PFSK-1 (cell line): ENCODE measurements at regions not wholly inside any gene's neighbourhood (a gene's known extent, or its start where the extent isn't known, plus 50 kb on each side); places are given as distances from the start of the nearest gene placed in this dataset.

ENCODE experiments used
- FOXP2 ChIP-seq: optimal IDR thresholded peaks from 2 replicates; pipeline ENCODE3; 2011; ENCODE audit warnings: borderline replicate concordance, control low read depth, inconsistent platforms; ENCODE audit not compliant: insufficient read depth; ENCODE audit errors: extremely low read length, extremely low read depth
- POLR2AphosphoS5 ChIP-seq: IDR thresholded peaks from 2 replicates; pipeline ENCODE4 v1.6.1; 2012; ENCODE audit warnings: low read depth, mild to moderate bottlenecking, control low read depth, low read length, moderate library complexity
- REST ChIP-seq, 2 experiments: IDR thresholded peaks; 2 replicates each; pipeline versions ENCODE4 v1.6.1 to v1.8.0; 2011 to 2012; ENCODE audit warnings: low read depth in 2 of 2, low read length in 2 of 2, control low read depth in 1 of 2, inconsistent platforms in 1 of 2, mild to moderate bottlenecking in 1 of 2, moderate library complexity in 1 of 2; ENCODE audit not compliant: insufficient read depth in 1 of 2
- SIN3A ChIP-seq: IDR thresholded peaks from 2 replicates; pipeline ENCODE4 v1.6.1; 2012; ENCODE audit warnings: mild to moderate bottlenecking, low read length, moderate library complexity, borderline replicate concordance; ENCODE audit not compliant: insufficient read depth
- TAF1 ChIP-seq: IDR thresholded peaks from 2 replicates; pipeline ENCODE4 v1.6.1; 2012; ENCODE audit warnings: low read length, control low read depth, borderline replicate concordance; ENCODE audit not compliant: insufficient read depth

GRCh38 chr7:52635021-52635420 lies 400.4 kb upstream of the POM121L12 start:
- no peak for TF ChIP-seq FOXP2
- TF ChIP-seq REST (IDR thresholded peaks at IDR 0.05; ENCODE audit: insufficient read depth in 1 of 2, low read depth in 2 of 2, low read length in 2 of 2): no peak
- TF ChIP-seq TAF1: no peak
- TF ChIP-seq SIN3A: no peak
- TF ChIP-seq POLR2AphosphoS5: no peak

DNA sequence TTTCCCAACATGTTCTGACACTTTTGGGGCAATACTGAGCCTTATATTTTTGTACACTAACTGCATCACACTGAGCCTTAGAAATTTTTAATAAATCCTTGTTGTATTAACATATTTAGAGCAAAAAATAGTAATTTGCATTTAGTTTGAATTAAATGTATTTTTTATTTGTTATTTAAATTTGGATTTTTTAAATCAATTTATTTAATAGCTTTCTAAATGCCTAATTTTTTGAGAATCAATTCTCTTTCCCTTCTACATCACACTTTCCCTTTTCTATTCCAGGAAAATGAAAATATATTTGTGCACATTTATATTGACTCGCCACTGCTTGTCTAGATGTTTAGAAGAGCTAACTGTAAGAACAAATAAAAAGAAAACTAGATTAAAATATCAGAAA lies 414.6 kb upstream of the POM121L12 start:
- TF ChIP-seq REST (IDR thresholded peaks at IDR 0.05; ENCODE audit: insufficient read depth in 1 of 2, low read depth in 2 of 2, low read length in 2 of 2) (no peak), FOXP2 (no peak)

- TF ChIP-seq TAF1 (no peak), SIN3A (no peak), REST (IDR thresholded peaks at IDR 0.05; ENCODE audit: insufficient read depth in 1 of 2, low read depth in 2 of 2, low read length in 2 of 2) (no peak), FOXP2 (no peak), POLR2AphosphoS5 (no peak)
These were observed 418.9 kb upstream of the POM121L12 start for GRCh38 chr7:52616552-52616951.

DNA sequence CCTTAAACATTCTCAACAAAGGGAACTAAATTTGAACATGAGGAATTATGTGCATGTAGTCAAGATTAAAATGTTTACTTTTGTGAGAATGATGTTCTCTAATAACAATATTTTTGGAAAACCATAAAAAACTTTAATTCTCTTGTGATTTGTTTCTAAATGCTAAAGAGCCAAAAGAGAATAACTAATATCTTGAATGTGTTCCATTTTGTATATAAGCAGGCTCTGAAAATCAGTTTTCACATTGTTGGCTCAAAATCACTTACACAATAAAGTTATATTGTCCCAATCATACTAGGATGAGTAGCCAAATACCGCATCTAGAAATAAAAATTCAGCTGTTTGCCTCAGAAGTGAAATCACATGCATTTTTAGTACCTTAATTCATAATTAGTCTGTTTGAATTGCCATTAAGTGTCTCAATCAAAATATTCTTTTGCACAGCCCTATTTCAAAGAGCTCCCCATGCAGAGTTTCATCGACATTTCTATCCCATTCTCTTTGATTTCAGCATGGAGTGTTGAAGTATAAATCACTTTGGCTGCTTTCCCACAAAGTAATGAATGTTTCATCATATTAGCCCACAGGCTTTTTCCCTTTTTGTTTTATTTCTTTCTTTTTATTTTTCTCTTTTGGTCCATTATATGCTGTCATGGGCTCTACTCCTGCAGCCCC lies 420.3 kb upstream of the POM121L12 start:
- TF ChIP-seq REST (IDR thresholded peaks at IDR 0.05; ENCODE audit: insufficient read depth in 1 of 2, low read depth in 2 of 2, low read length in 2 of 2): no peak
- TF ChIP-seq SIN3A: no peak
- no peak for TF ChIP-seq POLR2AphosphoS5
- TF ChIP-seq FOXP2: no peak
- TF ChIP-seq TAF1: no peak

- TF ChIP-seq REST (IDR thresholded peaks at IDR 0.05; ENCODE audit: insufficient read depth in 1 of 2, low read depth in 2 of 2, low read length in 2 of 2) (no peak), FOXP2 (no peak), TAF1 (no peak), POLR2AphosphoS5 (no peak), SIN3A (no peak)
These were observed 425.9 kb upstream of the POM121L12 start for GRCh38 chr7:52609511-52609910.
